CMK (cell line): ENCODE measurements at regions not wholly inside any gene's neighbourhood (a gene's known extent, or its start where the extent isn't known, plus 50 kb on each side); places are given as distances from the start of the nearest gene placed in this dataset.

ENCODE experiments used
- DNase-seq: peaks from one replicate; pipeline ENCODE4 v3.0.0-alpha.2; 2010; ENCODE audit warnings: low read depth

DNA sequence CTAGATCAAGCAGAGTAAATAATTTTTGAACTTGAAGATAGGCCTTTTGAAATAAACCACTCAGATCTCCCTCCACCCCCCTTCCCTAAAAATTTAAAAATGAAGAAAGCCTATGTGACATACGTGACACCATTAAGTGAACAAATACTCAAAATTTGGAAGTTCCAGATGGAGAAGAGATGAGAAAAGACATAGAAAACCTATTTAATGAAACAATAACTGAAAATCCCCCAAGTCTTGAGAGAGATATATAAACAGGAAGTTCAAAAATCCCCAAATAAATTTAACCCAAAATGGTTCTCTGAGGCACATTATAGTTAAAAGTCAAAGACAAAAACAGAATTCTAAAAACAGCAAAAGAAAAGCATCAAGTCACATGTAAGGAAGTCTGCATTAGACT, 428.6 kb downstream of the PSAT1 start:
- no peak for DNase-seq

- no peak for DNase-seq
Measured at GRCh38 chr9:78745331-78745730, 448.4 kb downstream of the PSAT1 start.

GRCh38 chr9:78746010-78746409, 449.1 kb downstream of the PSAT1 start:
- DNase-seq: no peak

- DNase-seq: no peak
Measured at GRCh38 chr9:78753039-78753438, 456.1 kb downstream of the PSAT1 start.

GRCh38 chr9:78756813-78757510, 460.0 kb downstream of the PSAT1 start:
- no peak for DNase-seq

DNA sequence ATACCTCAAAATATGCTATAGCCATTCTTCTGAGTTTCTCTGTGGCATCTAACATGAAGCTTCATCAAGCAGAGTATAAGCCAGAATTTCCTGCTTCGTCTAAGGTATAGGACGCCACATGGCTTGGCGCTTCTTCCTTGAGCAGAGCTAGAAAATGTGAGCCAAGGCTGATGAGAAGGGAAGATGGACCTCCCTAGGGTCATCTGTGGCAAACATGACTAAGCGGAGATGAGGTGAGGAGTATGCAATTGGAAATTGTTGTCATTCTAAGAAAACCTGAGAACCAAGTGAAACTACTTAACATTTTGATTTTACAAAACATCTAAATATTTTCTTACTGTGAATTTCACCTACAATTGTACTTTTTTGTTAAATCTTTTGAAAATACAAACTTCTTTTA, 466.5 kb downstream of the PSAT1 start:
- no peak for DNase-seq

GRCh38 chr9:78765861-78766260, 468.9 kb downstream of the PSAT1 start:
- no peak for DNase-seq

- DNase-seq: no peak
Measured at GRCh38 chr9:78767490-78767889, 470.6 kb downstream of the PSAT1 start.

DNA sequence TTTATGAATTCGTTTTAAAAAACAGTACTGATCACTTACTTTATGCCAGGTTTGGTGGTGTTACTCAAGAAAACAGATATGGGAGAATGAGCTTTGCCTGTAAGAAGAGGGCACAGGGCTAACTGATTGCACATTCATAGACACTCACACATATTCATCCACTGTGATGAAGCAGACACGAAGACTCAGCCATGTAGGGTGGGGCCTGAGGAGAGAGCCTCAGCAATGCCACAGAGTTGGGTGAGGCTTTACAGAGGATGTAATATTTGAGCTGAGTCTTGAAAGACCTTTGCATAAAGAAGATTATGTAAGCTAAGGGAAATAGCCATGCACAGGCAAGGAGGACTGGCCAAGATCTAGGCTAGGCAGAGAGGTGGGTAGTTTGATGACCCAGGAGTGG, 472.8 kb downstream of the PSAT1 start:
- DNase-seq: no peak

- DNase-seq: no peak
Measured at GRCh38 chr9:78775211-78775610, 478.3 kb downstream of the PSAT1 start.

DNA sequence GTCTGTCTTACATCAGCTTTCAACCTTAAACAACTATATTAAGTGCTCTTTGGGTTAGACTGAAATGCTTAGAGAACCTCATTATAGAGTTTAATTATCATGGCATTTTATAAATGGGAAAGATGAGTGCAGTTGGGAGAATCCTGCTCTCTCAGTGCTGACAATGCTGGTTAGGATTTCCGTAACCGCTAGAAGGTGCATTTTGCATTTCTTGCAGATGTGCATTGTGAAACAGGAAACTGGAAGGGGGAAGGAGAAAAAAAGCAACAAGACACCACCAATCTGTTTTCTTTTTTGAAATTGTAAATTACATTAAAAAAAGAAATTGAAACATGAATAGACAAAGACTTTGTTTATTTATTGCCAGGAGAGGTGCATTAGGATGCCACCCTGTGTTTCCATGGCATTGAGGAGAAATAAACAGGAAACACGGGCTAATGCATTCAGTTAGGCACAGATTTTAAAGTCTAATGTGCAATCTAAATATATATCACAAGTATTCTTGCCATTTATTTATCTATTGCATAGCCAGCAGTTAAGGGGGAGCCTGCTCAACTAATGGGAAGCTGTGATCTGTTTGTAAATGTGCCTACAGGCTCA, 478.9 kb downstream of the PSAT1 start:
- no peak for DNase-seq

GRCh38 chr9:78777747-78778146, 480.8 kb downstream of the PSAT1 start:
- no peak for DNase-seq

- DNase-seq: no peak
Measured at GRCh38 chr9:78778318-78778717, 481.4 kb downstream of the PSAT1 start.

DNA sequence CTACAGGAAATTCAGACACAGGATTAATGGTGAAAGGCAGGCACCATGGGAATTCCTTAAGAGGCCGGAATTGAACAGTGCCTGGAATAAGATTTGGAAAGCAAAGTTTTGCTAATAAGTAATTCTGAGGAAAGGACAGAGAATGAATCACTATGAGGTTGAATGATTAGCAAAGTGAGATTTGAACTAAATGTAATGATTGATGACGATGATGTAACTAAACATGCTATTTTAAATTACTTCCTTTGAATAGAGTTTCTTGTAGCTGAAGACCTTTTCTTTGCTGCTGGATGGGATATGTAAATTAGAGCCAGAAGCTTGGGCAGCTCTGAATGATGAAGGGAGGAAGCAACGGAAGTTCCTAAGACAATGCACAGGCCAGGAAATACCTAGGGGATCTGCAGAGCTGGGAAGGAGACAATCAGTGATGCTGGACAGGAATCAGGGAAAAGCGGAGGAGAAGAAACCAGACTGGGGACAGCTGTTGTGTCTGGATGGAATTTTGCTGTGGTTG, 482.0 kb downstream of the PSAT1 start:
- no peak for DNase-seq

- no peak for DNase-seq
Measured at GRCh38 chr9:78781681-78782080, 484.8 kb downstream of the PSAT1 start.

- no peak for DNase-seq
Measured at GRCh38 chr9:78782234-78782633, 485.3 kb downstream of the PSAT1 start.

GRCh38 chr9:78782858-78783257, 485.9 kb downstream of the PSAT1 start:
- DNase-seq: no peak

DNA sequence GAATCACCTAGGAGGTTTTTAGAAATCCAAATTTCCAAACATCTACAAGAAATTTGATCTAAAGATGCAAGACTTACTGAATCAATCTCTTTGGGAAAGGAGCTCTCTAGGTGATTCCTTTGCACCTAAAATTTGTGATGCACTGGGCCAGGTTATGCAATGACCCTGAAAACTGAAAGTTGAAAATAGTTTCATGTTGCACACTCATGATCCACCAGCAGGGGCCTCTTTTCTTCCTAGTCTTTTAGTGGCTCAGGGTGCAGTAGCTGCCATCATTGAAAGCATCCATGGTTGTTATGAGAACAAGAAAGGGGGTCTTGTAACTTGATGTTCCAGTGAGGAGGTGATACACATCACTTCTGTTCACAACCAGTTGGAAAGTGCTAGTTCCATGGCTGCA, 486.8 kb downstream of the PSAT1 start:
- DNase-seq: no peak

GRCh38 chr9:78786794-78787193, 489.9 kb downstream of the PSAT1 start:
- no peak for DNase-seq

- DNase-seq: no peak
Measured at GRCh38 chr9:78788101-78788500, 491.2 kb downstream of the PSAT1 start.

- DNase-seq: no peak
Measured at GRCh38 chr9:78791779-78792178, 494.9 kb downstream of the PSAT1 start.

DNA sequence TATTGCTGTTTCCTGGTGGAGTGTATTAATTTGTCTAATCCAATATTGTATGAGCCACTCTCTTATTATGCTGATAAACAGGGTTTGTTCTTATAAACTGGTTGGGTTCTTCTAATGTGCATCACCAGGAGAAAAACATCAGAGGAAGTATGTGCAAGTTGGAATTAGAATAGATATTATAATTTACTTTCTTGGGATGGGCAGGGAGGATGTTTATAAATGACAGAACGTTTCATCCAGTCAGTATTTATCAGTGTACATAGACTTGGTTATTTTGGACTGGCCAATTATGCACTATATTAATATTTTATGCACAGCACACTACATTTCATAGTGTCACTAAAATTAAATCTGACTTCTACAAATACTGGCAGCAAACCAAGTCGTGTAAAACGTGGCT, 495.8 kb downstream of the PSAT1 start:
- no peak for DNase-seq

DNA sequence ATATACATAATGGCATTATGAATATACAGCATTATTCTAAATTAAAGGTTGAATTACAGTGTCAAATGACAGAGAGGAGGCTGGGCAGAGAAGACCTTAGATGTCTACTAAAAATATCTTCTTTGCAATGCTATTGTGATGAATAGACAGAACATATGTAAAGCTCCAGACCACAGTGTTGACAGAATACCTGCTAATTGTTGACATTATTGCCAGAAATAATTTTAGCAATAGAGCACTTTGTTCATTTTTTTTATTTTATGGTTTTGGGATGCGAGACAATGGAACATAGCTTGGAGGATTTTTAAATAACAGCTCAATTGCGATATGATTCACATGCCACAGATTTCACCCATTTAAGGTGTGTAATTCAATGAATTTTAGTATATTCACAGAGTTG, 508.8 kb downstream of the PSAT1 start:
- DNase-seq: no peak
